PFSK-1 (cell line): ENCODE measurements at regions not wholly inside any gene's neighbourhood (a gene's known extent, or its start where the extent isn't known, plus 50 kb on each side); places are given as distances from the start of the nearest gene placed in this dataset.

Experiments used
- FOXP2 ChIP-seq: optimal IDR thresholded peaks from 2 replicates; pipeline ENCODE3; 2011; ENCODE audit warnings: borderline replicate concordance, control low read depth, inconsistent platforms; ENCODE audit not compliant: insufficient read depth; ENCODE audit errors: extremely low read length, extremely low read depth
- POLR2AphosphoS5 ChIP-seq: IDR thresholded peaks from 2 replicates; pipeline ENCODE4 v1.6.1; 2012; ENCODE audit warnings: low read depth, mild to moderate bottlenecking, control low read depth, low read length, moderate library complexity
- SIN3A ChIP-seq: IDR thresholded peaks from 2 replicates; pipeline ENCODE4 v1.6.1; 2012; ENCODE audit warnings: mild to moderate bottlenecking, low read length, moderate library complexity, borderline replicate concordance; ENCODE audit not compliant: insufficient read depth
- TAF1 ChIP-seq: IDR thresholded peaks from 2 replicates; pipeline ENCODE4 v1.6.1; 2012; ENCODE audit warnings: low read length, control low read depth, borderline replicate concordance; ENCODE audit not compliant: insufficient read depth
- TF ChIP-seq, protein P1 (sequence below), 2 experiments: IDR thresholded peaks; 2 replicates each; pipeline versions ENCODE4 v1.6.1 to v1.8.0; 2011 to 2012; ENCODE audit warnings: low read depth in 2 of 2, low read length in 2 of 2, control low read depth in 1 of 2, inconsistent platforms in 1 of 2, mild to moderate bottlenecking in 1 of 2, moderate library complexity in 1 of 2; ENCODE audit not compliant: insufficient read depth in 1 of 2

DNA sequence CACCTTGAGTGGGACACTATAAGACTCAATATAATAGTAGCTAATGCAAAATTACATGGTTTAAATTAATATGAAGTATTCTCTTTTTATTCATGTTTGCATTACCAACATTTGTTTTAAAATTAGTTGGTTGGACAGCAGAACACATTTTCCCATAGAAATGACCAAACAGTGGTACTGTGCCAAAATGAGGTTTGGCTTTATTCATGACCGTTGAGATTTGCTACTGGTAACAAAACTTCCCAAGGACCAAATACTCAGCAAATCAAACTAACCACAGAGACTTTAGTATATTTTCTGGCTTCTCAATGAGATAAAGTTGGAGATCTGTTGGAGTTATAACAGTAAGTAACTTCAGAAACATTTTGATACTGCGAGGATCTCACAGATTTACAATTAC, 637.8 kb upstream of the MEF2C start:
- no peak for TF ChIP-seq FOXP2
- no peak for TF ChIP-seq POLR2AphosphoS5
- TF ChIP-seq SIN3A: no peak
- TF ChIP-seq TAF1: no peak
- TF ChIP-seq, protein P1, sequence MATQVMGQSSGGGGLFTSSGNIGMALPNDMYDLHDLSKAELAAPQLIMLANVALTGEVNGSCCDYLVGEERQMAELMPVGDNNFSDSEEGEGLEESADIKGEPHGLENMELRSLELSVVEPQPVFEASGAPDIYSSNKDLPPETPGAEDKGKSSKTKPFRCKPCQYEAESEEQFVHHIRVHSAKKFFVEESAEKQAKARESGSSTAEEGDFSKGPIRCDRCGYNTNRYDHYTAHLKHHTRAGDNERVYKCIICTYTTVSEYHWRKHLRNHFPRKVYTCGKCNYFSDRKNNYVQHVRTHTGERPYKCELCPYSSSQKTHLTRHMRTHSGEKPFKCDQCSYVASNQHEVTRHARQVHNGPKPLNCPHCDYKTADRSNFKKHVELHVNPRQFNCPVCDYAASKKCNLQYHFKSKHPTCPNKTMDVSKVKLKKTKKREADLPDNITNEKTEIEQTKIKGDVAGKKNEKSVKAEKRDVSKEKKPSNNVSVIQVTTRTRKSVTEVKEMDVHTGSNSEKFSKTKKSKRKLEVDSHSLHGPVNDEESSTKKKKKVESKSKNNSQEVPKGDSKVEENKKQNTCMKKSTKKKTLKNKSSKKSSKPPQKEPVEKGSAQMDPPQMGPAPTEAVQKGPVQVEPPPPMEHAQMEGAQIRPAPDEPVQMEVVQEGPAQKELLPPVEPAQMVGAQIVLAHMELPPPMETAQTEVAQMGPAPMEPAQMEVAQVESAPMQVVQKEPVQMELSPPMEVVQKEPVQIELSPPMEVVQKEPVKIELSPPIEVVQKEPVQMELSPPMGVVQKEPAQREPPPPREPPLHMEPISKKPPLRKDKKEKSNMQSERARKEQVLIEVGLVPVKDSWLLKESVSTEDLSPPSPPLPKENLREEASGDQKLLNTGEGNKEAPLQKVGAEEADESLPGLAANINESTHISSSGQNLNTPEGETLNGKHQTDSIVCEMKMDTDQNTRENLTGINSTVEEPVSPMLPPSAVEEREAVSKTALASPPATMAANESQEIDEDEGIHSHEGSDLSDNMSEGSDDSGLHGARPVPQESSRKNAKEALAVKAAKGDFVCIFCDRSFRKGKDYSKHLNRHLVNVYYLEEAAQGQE (IDR thresholded peaks at IDR 0.05; ENCODE audit: insufficient read depth in 1 of 2, low read depth in 2 of 2, low read length in 2 of 2): no peak

DNA sequence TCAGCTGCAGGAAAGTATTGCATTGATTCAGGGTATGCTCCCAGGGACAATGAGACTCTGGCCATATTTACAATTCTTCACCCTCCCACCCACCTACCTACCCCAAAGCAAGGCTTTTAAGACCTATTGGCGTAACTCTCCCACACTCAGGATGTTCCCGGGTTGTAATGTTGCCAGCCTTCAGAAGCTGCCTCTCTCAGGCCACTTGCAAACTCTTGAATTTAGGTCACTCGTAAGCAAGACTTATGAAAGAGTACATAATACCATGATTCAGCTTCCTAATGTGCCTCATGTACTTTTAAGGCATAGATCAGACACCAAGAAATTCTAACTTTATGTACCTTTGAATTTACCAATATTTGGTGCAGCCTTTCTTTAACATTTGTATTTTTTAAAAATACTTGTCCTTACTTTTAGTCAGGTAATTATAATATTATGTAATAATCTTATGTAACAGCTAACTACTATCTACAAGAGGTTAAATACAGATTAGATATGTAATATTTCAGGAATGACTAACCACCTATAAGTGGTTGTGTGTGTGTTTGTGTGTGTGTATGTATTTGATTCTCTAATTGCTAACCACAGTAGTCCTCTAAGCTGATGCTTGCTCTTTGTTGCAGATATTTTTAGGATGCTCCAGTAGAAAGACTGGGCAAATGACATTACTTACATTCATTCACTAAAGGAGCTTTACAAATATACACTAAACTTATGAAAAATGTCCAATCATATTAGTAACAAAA, 630.5 kb upstream of the MEF2C start:
- TF ChIP-seq, protein P1 (IDR thresholded peaks at IDR 0.05; ENCODE audit: insufficient read depth in 1 of 2, low read depth in 2 of 2, low read length in 2 of 2): no peak
- no peak for TF ChIP-seq TAF1

DNA sequence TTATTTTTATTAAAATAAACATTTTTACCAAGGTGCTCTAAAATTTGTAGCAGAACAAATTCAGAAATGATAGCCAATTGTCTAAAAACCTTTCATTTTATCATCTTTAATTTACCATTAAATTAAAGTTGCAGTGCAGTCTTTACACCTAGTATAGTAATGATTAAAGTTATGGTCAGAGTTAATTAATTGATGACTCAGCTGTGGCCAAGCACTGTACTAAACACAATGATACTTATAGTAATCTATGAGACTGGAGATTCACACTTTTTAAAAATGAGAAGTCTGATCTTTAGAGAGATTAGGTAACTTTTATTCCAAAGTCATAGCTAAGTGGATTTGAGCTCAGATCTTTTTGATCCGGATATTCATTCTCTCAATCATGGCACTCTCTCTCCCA, 621.1 kb upstream of the MEF2C start:
- TF ChIP-seq POLR2AphosphoS5 (no peak), TAF1 (no peak), FOXP2 (no peak), SIN3A (no peak)
- TF ChIP-seq, protein P1 (IDR thresholded peaks at IDR 0.05; ENCODE audit: insufficient read depth in 1 of 2, low read depth in 2 of 2, low read length in 2 of 2): no peak

DNA sequence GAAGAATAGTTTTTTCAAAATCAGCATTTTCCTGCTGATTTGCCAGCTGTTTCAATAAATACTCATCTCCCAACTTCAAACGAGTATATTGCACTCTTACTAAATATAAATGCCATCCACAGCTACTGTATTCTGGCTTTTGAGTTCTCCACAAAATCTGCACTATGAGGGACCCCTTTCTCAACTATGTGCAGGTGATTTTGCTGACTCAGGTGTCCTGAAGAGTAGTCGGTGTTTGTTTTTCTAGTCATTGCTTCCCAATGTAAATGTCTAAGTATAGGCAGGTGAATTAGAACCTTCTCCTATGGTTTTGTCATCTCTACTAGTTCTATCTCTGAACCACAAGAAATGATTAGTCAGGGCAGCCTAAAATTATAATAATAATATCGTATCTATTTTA, 616.8 kb upstream of the MEF2C start:
- TF ChIP-seq POLR2AphosphoS5: no peak
- no peak for TF ChIP-seq FOXP2
- TF ChIP-seq, protein P1 (IDR thresholded peaks at IDR 0.05; ENCODE audit: insufficient read depth in 1 of 2, low read depth in 2 of 2, low read length in 2 of 2): no peak
- TF ChIP-seq TAF1: no peak
- TF ChIP-seq SIN3A: no peak

DNA sequence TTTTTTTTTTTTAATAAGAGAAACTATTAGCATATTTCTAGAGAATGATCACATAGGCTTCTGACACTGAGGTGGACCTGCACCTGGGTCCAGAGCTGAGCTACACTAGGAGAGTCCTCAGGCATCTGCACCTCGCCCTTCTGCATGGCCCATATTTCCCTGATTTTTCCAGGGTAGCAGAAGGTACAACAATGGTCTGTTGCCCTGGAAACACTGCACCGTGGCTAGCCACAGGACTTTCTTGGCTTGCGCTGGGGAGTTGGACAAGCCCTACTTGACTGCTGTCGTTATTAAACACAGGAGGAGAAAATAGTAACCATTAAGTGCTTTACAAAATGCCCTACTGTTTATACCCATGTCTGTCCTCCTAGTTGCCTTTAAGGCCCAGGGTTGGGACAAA, 615.7 kb upstream of the MEF2C start:
- TF ChIP-seq, protein P1 (IDR thresholded peaks at IDR 0.05; ENCODE audit: insufficient read depth in 1 of 2, low read depth in 2 of 2, low read length in 2 of 2): no peak
